GM21825 (cell line): ENCODE measurements at regions not wholly inside any gene's neighbourhood (a gene's known extent, or its start where the extent isn't known, plus 50 kb on each side); places are given as distances from the start of the nearest gene placed in this dataset.
A peak's percentile ranks its signal among the peaks of the same experiment; 100 is the strongest.
"Not testable (repeated sequence)": the region's sequence is repeated elsewhere in the genome, so short reads cannot be mapped to it uniquely, and the experiment has no call there.

ENCODE experiments used
- ATAC-seq: cut with Tn5 transposase; IDR thresholded peaks from one replicate; pipeline ENCODE4 v1.9.1; 2021; ENCODE audit warnings: mild to moderate bottlenecking, moderate library complexity; ENCODE audit not compliant: unreplicated experiment

DNA sequence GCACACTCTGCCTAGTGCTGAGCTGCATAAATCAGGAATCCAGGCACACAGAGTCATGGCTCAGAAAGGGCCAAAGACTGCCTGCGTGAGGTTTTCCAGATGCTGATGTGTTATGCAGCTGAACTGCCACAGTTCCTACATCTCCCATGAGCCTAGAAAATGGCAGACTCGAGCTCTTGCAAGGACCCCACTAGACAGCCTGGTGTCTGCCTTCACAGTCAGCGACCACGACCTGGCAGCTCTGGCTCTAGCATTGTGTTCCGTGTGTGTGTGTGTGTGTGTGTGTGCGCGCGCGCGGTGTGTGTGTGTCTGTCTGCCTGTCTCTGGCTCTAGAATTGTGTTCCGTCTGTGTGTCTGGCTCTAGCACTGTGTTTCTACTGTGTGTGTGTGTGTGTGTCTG lies 203.6 kb upstream of the AGTR2 start:
- ATAC-seq, result no peak

DNA sequence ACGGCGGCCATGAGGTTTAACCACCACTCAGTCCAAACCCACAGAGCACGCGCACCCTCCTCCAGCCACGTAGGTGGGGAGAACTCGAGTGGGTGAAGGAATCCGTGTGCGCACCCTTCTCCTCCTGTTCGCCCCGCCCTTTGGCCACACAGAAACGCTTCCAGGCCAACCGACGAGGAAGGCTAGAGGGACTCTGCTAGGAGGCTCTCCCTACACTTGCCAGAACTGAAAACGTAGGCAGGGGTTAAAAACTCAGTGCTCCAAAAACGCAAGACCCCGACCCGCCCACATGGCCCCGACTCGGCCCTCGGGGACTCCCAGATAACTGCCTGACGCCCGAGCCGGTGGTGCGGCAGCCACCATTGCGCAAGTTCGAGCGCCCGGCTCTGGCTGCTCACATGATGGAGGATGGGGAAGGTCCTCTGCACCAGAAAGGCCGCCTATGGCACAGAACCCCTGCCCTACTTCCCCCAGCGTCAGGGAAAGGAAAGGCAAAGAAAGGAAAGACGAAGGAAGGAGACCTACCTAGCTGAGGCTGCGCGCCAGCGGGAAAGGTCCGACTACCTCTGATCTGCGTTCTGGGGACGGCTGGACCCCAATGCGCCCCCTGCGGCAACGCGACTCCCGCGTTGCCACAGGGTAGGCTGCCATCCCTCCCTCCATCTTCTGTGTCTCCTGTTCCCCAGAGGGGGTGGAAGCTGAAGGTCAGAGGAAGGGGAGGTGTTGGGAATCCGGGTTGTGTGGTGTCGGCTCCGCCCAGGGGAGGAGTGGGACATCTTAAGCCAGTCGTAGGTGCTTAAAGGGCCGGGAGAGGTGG lies 201.9 kb upstream of the AGTR2 start:
- peak; percentile 65 for ATAC-seq

DNA sequence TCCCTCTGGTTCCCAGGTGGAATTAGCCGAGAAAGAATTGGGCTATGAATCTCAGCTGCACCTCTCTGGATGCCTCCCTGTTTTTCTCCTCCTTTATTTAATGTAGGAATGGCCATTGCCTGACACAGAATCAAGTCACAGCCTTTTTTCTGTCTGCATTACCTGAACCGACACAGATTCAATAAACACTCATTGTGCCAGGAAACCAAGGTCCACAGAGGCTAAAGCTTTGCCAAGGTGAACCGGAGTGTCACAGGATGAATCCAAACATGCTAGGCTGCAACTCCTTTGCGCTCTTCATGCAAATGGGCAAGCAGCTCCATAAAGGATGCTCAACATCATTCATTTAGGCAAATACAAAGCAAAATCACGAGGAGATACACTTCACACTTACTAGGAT lies 199.8 kb upstream of the AGTR2 start:
- no peak for ATAC-seq

DNA sequence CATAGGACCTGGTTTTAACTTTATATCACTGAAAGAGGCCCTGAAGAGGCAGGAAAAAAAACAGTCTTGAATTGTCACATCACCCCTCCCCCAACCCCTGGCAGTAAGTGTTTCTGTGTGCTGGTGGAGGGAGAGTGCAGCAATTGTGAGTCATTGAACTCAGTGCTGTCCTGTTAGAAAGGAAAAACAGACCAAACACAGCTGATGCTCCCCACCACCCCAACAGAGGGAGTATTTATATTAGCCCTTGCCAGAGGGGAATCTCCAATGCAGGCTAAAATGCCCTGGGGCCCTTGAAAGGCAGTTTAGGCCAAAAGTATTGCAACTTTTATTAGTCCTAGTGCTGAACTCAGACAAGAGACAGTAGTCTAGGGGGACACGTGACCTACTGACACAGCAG lies 197.8 kb upstream of the AGTR2 start:
- no peak for ATAC-seq

DNA sequence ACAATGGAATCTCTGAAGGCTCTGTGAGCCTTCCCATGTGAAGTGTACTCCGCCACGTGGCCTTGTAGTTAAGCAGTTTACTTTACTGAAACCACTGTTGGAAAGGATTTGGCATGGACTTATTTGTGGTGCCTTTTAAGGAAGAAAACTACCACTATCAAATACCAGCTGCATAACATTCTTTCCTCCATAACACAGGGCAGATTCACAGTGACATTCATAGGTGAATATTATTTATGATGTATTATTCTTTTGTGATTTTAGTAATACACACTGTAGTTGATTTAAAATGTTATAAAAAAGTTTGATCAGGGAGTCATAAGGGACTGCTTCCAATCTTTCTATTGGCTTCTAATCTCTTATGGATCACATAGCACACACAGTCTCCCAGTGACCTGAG lies 192.5 kb upstream of the AGTR2 start:
- ATAC-seq, result no peak

DNA sequence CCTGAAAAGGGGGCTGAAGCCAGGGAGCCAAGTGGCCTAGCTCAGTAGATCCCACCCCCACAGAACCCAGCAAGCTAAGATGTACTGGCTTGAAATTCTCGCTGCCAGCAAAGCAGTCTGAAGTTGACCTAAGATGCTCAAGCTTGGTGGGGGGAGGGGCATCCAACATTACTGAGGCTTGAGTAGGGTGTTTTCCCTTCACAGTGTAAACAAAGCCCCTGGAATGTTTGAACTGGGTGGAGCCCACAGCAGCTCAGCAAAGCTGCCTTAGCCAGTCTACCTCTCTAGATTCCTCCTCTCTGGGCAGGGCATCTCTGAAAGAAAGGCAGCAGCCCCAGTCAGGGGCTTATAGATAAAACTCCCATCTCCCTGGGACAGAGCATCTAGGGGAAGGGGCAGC lies 187.4 kb upstream of the AGTR2 start:
- ATAC-seq, result not testable (repeated sequence)

DNA sequence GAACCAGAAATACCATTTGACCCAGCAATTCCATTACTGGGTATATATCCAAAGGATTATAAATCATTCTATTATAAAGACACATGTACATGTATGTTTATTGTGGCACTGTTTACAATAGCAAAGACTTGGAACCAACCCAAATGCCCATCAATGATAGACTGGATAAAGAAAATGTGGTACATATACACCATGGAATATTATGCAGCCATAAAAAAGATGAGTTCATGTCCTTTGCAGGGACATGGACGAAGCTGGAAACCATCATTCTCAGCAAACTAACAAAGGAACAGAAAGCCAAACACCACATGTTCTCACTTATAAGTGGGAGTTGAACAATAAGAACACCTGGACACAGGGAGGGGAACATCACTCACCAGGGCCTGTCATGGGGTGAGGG lies 183.1 kb upstream of the AGTR2 start:
- ATAC-seq, result not testable (repeated sequence)

DNA sequence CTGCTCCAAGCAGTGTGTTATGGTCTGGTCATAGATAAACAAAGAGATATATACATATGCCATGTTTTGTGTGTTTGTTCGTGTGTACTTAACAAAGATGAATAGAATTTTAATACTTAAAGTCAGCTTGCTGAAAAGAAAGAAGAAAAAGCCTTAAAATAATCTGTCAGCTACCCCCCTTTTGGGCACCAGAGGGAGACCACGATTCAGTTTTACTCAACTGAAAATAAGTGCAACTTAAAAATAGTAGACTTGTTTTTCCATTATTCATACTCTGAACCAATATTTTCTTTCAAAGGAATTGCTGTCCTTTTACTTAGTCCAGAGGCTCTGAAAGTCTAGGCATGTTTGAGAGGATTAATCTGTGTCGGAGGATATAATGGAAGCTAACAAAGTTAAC lies 181.7 kb upstream of the AGTR2 start:
- no peak for ATAC-seq

DNA sequence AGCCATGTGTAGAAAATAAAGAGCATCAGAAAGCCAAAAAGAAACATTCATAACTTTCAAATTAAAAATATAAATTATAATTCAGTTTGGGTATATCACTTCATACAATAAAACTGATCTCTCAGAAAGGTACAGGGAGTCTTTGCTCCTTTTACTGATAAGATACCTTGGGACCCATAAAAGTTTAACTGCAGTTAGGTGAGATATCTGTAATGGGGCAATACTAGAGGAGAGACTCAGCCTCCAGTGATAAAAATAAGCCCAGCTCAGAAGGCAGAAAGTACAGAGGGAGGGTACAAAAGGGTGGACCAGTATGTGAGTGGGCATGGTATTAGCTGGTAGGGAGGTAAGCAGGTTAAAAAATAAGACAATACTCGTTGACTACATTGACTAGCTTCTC lies 180.9 kb upstream of the AGTR2 start:
- no peak for ATAC-seq

DNA sequence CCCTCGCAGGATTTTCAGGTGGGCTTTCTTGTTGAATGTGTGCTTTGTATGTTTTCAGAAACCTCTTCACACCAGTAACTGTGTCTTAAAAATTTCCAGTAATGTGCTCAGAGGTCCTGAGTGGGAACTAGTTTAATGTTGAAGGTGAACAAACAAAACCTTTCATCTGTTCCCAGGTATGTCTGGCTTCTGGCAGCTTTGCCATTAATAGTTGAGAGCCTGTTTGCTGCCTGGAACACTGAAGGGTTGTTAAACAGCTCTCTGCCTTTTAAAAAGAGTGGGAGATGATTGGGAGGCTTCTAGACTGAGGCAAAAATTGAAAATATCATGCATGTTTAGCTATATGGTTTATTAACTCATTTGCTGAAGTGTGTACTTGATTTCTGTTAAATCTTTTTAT lies 161.2 kb upstream of the AGTR2 start:
- ATAC-seq, result peak; percentile 3

DNA sequence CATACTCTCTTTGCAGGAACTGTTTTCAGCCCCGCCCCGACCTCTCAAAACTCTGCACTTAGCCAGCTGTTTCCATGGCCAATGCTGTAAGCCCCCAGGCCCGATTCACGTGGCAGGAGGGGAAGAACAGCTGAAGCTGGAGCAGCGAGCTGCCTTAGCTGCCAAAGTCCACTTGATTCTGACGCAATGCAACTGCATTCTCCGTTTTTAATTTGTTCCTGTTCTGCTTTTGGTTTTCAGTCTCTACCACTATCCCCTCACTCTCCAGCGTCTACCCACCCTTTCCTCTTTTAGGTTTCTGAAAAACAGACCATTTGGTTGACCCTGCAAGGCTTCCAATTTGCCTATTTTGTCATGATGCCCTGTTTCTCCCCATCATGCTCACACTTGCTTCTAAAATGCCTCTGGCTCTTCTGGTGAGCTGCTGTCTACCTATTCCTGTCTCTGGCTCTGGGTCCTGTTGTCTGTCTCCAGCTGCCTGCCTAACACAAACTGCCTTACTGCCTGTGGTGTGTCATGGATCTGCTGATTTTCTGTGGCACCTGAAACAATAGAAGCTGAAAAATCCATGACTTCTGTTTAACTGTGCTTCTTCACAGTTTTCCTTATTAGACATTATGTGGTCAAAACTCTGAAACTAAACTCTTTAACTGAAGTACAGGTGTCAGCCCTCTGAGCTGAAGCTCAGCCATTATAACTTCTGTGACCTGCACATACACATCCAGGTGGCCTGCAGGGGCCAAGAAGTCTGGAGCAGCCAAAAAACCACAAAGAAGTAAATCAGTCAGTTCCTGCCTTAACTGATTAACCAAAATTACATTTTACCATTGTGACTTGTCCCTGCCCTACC lies 160.5 kb upstream of the AGTR2 start:
- ATAC-seq, result peak; percentile 81

DNA sequence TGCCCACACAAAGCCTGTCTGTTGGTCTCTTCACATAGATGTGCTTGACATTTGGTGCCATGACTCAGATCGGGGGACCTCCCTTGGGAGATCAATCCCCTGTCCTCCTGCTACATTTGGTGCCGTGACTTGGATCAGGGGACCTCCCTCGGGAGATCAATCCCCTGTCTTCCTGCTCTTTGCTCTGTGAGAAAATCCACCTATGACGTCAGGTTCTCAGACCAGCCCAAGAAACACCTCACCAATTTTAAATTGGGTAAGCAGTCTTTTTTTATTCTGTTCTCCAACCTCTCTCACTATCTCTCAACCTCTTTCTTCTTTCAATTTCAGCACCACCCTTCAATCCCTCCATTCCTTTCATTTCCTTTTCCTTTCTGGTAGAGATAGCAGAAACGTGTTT lies 159.6 kb upstream of the AGTR2 start:
- ATAC-seq, result no peak

DNA sequence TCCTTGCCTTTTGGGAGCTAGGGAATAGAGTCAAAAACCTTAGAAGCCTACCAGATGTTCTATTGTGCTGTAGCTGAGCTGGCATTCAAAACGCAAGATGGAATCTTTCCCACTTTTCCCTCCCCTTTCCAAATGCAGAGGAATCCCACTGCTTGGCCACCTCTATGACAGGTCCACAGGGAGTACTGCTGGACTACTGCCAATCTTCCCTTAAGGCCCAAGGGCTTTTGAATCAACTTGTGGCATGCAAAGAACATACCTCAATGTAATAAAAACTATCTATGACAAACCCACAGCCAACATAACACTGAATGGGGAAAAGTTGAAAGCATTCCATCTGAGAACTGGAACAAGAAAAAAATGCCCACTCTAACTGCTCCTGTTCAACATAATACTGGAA lies 139.2 kb upstream of the AGTR2 start:
- ATAC-seq, result no peak
